K562 (cell line): ENCODE measurements at regions not wholly inside any gene's neighbourhood (a gene's known extent, or its start where the extent isn't known, plus 50 kb on each side); places are given as distances from the start of the nearest gene placed in this dataset.
A peak's percentile ranks its signal among the peaks of the same experiment; 100 is the strongest.

Experiments
- ATAC-seq: fragments of 200-7000 bp; cut with Tn5 transposase; 3 replicates; pipeline ENCODE4 v1.9.1; 2020; ENCODE audit warnings: moderate library complexity
- BruUV-seq: library from RNA; stranded (reverse); fragments of 400-500 nt; replicated peaks from 2 replicates; lab custom pipeline; 2021; lab: Mats Ljungman, UMichigan
- CTCF ChIA-PET: fragments of 300-600 bp; formaldehyde crosslinking; extraction: SDS; loops from one replicate; lab custom pipeline; 2021; ENCODE audit warnings: low intra/inter-chr PET ratio; lab: Yijun Ruan, JAX
- POLR2A ChIA-PET: fragments of 300-600, 350-650 bp; sonication (Branson Sonifier 250); formaldehyde crosslinking; extraction: SDS; loops from one replicate; lab custom pipeline; 2021; ENCODE audit warnings: antibody characterized with exemption, inconsistent platforms; lab: Yijun Ruan, JAX
- DNase-seq, 4 experiments: peaks; one replicate each; pipeline versions ENCODE4 v3.0.0 to v3.0.0-alpha.2; 2011 to 2018; ENCODE audit warnings: low spot score in 3 of 4, mixed read lengths in 3 of 4; ENCODE audit errors: extremely low read depth in 1 of 4
- FAIRE-seq: peaks from 2 replicates; lab custom pipeline; 2011; peaks lifted over from hg19 to GRCh38; lab: Jason Lieb, UNC
- H2AFZ ChIP-seq: 2 replicates; pipeline ENCODE4 v1.6.0; 2011; ENCODE audit warnings: low read depth, low read length, control low read depth, inconsistent platforms
- H3K27ac ChIP-seq: fragments of 200-600 bp; 3 replicates; pipeline ENCODE4 v1.8.0; 2011; ENCODE audit warnings: low read depth, mild to moderate bottlenecking, control low read depth, inconsistent platforms, low read length, moderate library complexity, mixed read lengths; ENCODE audit errors: extremely low read depth
- H3K27me3 ChIP-seq, 2 experiments: fragments of 300-600 bp in 1 of 2; 2 replicates in 1 of 2; 3 replicates in 1 of 2; pipeline versions ENCODE4 v1.6.0 to v1.8.0; 2011; ENCODE audit warnings: inconsistent platforms in 2 of 2, low read length in 2 of 2, mild to moderate bottlenecking in 1 of 2, mixed read lengths in 1 of 2, moderate library complexity in 1 of 2; ENCODE audit not compliant: control insufficient read depth in 2 of 2, insufficient read depth in 2 of 2
- H3K36me3 ChIP-seq: fragments of 300-600 bp; 3 replicates; pipeline ENCODE4 v1.8.0; 2011; ENCODE audit warnings: mild to moderate bottlenecking, low read length, inconsistent platforms; ENCODE audit not compliant: control insufficient read depth, insufficient read depth
- H3K4me1 ChIP-seq, 2 experiments: fragments of 200-600 bp in 1 of 2; replicated peaks in 1 of 2; 2 replicates in 1 of 2; 3 replicates in 1 of 2; pipeline versions ENCODE4 v1.5.1 to v1.8.0; 2011; ENCODE audit warnings: inconsistent platforms in 2 of 2, low read length in 2 of 2, mild to moderate bottlenecking in 1 of 2, mixed read lengths in 1 of 2, moderate library complexity in 1 of 2; ENCODE audit not compliant: control insufficient read depth in 2 of 2, insufficient read depth in 2 of 2
- H3K4me2 ChIP-seq: 2 replicates; pipeline ENCODE4 v1.6.1; 2011; ENCODE audit warnings: low read length, control low read depth, inconsistent platforms, mixed read lengths; ENCODE audit not compliant: insufficient read depth
- H3K4me3 ChIP-seq: fragments of 200-600 bp; sonication (generic), shearing (Covaris generic); 2 replicates; pipeline ENCODE4 v1.5.1; 2016; ENCODE audit warnings: control low read depth, inconsistent platforms
- H3K79me2 ChIP-seq: fragments of 200-600 bp; 3 replicates; pipeline ENCODE4 v1.8.0; 2011; ENCODE audit warnings: low read length, inconsistent platforms; ENCODE audit not compliant: control insufficient read depth, insufficient read depth
- H3K9ac ChIP-seq, 2 experiments: 2 replicates each; pipeline versions ENCODE4 v1.6.0 to v1.6.1; 2011; ENCODE audit warnings: low read depth in 2 of 2, low read length in 2 of 2, control low read depth in 1 of 2, inconsistent platforms in 1 of 2, mild to moderate bottlenecking in 1 of 2, mixed read lengths in 1 of 2; ENCODE audit not compliant: insufficient read depth in 1 of 2
- H3K9me1 ChIP-seq: one replicate; pipeline ENCODE4 v1.6.0; 2011; ENCODE audit warnings: inconsistent platforms, mild to moderate bottlenecking, low read length, moderate library complexity; ENCODE audit not compliant: control insufficient read depth, insufficient read depth
- H3K9me3 ChIP-seq: replicated peaks from 2 replicates; pipeline ENCODE4 v1.5.1; 2011; ENCODE audit warnings: low read depth, low read length, inconsistent platforms; ENCODE audit not compliant: control insufficient read depth, insufficient read depth
- H4K20me1 ChIP-seq: replicated peaks from 2 replicates; pipeline ENCODE4 v1.6.1; 2011; ENCODE audit warnings: low read length, inconsistent platforms, mixed read lengths; ENCODE audit not compliant: control insufficient read depth, insufficient read depth
- BRD4 ChIP-seq: fragments of 200-600 bp; sonication (generic); IDR thresholded peaks from 2 replicates; pipeline ENCODE4 v1.6.1; 2017; ENCODE audit warnings: inconsistent platforms
- C11orf30 ChIP-seq: fragments of 450-650 bp; IDR thresholded peaks from 2 replicates; pipeline ENCODE4 v1.6.1; 2016; ENCODE audit warnings: low read depth, mild to moderate bottlenecking
- COPS2 ChIP-seq: fragments of 450-650 bp; conservative IDR thresholded peaks from 2 replicates; pipeline ENCODE4 v1.6.1; 2016; ENCODE audit warnings: mild to moderate bottlenecking, moderate library complexity
- MBD2 ChIP-seq: sonication (generic); IDR thresholded peaks from 2 replicates; pipeline ENCODE4 v1.6.1; 2016; ENCODE audit warnings: low read depth, borderline replicate concordance
- MTA3 ChIP-seq: fragments of 450-650 bp; formaldehyde crosslinking; IDR thresholded peaks from 2 replicates; pipeline ENCODE4 v1.6.1; 2017; ENCODE audit warnings: mild to moderate bottlenecking, borderline replicate concordance
- NCOA4 ChIP-seq: fragments of 450-650 bp; IDR thresholded peaks from 2 replicates; pipeline ENCODE4 v1.6.1; 2018; ENCODE audit warnings: mild to moderate bottlenecking; ENCODE audit not compliant: partially characterized antibody
- PCBP2 ChIP-seq: fragments of 200-400 bp; formaldehyde crosslinking; IDR thresholded peaks from 2 replicates; pipeline ENCODE4 v1.6.1; 2018; ENCODE audit warnings: low read length, low read depth, mild to moderate bottlenecking, moderate library complexity; ENCODE audit not compliant: poor library complexity, severe bottlenecking
- RCOR1 ChIP-seq, 2 experiments: IDR thresholded peaks; 2 replicates each; pipeline ENCODE4 v1.6.1; 2012; ENCODE audit warnings: low read depth in 2 of 2, low read length in 2 of 2, borderline replicate concordance in 1 of 2, improper control_type of control experiment in 1 of 2
- SNIP1 ChIP-seq: fragments of 450-650 bp; IDR thresholded peaks from 2 replicates; pipeline ENCODE4 v1.7.1; 2017; ENCODE audit warnings: low read depth, mild to moderate bottlenecking
- SRSF1 ChIP-seq: fragments of 200-400 bp; formaldehyde crosslinking; IDR thresholded peaks from 2 replicates; pipeline ENCODE4 v1.6.1; 2017; ENCODE audit warnings: mild to moderate bottlenecking, low read depth, low read length, moderate library complexity
- SRSF7 ChIP-seq: fragments of 200-400 bp; formaldehyde crosslinking; optimal IDR thresholded peaks from 2 replicates; pipeline ENCODE3; 2017; ENCODE audit warnings: mild to moderate bottlenecking, low read depth, low read length
- TAF1 ChIP-seq: IDR thresholded peaks from 2 replicates; pipeline ENCODE4 v1.6.1; 2011; ENCODE audit warnings: mild to moderate bottlenecking, low read length, moderate library complexity; ENCODE audit not compliant: insufficient read depth, control insufficient read depth, severe bottlenecking; ENCODE audit errors: extremely low read depth
- ZEB2 ChIP-seq: fragments of 450-650 bp; IDR thresholded peaks from 2 replicates; pipeline ENCODE4 v1.6.1; 2016
- ZNF263 ChIP-seq: sonication (generic); formaldehyde crosslinking; IDR thresholded peaks from 2 replicates; pipeline ENCODE4 v1.8.0; 2022; ENCODE audit warnings: mild to moderate bottlenecking, missing genetic modification reagents, borderline replicate concordance
- WGBS: fragments of 100-300 bp; shearing (Covaris generic); methylation state at CpG from one replicate; pipeline ENCODE4 v1.1.6; 2016; ENCODE audit warnings: low coverage, mixed read lengths; ENCODE audit not compliant: insufficient coverage; ENCODE audit errors: missing lambda C conversion rate; 5-methylcytosine and 5-hydroxymethylcytosine counted together
- in situ Hi-C: fragments of 300-500 bp; cut with MboI; formaldehyde crosslinking; loops from 4 replicates; pipeline ENCODE4 v1.15.0; 2018; ENCODE audit warnings: inconsistent platforms, mixed read lengths
- intact Hi-C: fragments of 100-400 bp; cut with micrococcal nuclease; formaldehyde crosslinking; loops from 2 replicates; pipeline ENCODE4 v1.14.2; 2022
- TF ChIP-seq, protein P1 (sequence below): fragments of 450-650 bp; IDR thresholded peaks from 2 replicates; pipeline ENCODE4 v1.6.1; 2016; ENCODE audit warnings: antibody characterized with exemption
- TF ChIP-seq, protein P2 (sequence below): fragments of 450-650 bp; formaldehyde crosslinking; IDR thresholded peaks from 2 replicates; pipeline ENCODE4 v1.4.0; 2020; ENCODE audit warnings: mild to moderate bottlenecking, mixed read lengths

DNA sequence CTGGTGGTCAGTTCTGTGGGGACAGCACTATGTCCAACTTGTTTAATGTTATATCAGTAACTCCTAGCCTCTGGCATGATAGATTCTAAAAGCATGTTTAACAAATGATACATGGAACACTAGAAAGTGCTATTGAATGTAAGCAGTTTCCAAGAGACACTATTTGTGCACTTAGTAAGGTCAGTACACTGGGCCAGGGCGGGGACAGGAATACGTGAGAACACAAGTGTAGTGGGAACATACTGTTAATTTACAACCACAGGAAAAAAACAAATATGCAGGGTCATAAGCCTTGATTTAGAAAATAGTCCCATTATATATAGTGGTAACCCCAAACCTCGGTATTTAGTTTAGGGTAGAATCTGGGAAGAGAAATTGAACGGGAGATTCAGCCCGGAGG lies 88.9 kb upstream of the SLC38A2 start (continued):
- TF ChIP-seq TAF1 (no peak), BRD4 (no peak), COPS2 (no peak)

DNA sequence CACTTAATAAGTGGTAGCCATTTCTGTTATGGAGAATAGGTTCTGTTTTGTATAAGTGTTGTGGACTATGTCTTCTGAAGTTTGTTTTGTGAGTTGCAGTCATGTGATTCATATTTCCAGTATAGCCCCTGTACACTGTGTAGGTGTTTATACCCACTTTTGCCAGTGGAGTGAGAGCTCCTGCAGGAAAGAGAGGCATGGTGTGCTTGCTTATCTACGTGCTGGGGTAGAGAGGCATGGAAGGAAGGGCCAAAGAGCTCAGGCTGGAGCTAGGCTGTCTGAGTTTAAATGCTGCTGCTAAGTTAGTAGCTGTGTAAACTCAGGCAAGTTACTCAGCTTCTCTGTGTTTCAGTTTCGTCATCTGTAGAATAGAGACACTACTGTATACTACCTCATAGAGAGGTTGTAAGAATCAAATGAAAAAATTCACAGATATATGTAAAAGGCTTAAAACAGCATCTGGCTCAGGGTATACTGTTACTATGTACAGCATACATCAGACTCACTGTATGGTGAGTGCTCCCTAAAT lies 88.2 kb upstream of the SLC38A2 start:
- no peaks in the 10 kb centered on the region for H4K20me1 ChIP-seq
- H2AFZ ChIP-seq: no peak overlapping the region
- no peak overlapping the region for H3K4me2 ChIP-seq
- no peaks in the 10 kb centered on the region for H3K36me3 ChIP-seq
- H3K27me3 ChIP-seq: no peaks in the 10 kb centered on the region
- no peak for DNase-seq
- no peaks in the 10 kb centered on the region for H3K9me1 ChIP-seq
- H3K9me3 ChIP-seq: no peaks in the 10 kb centered on the region
- BruUV-seq: no TSS peak
- WGBS: 73% methylated on average over 2 of the region's 2 CpGs
- TF ChIP-seq MBD2 (no peak), SNIP1 (no peak), C11orf30 (0 out of 2 replicates have a peak, but pooled peaks have one; percentile 13), NCOA4 (no peak), SRSF7 (no peak), MTA3 (no peak), RCOR1 (IDR thresholded peaks at IDR 0.05; ENCODE audit: borderline replicate concordance in 1 of 2, low read depth in 2 of 2, low read length in 2 of 2) (no peak), ZEB2 (no peak), SRSF1 (no peak), PCBP2 (no peak), ZNF263 (CRISPR knock-in tag) (peak; percentile 87)
- TF ChIP-seq, protein P1, sequence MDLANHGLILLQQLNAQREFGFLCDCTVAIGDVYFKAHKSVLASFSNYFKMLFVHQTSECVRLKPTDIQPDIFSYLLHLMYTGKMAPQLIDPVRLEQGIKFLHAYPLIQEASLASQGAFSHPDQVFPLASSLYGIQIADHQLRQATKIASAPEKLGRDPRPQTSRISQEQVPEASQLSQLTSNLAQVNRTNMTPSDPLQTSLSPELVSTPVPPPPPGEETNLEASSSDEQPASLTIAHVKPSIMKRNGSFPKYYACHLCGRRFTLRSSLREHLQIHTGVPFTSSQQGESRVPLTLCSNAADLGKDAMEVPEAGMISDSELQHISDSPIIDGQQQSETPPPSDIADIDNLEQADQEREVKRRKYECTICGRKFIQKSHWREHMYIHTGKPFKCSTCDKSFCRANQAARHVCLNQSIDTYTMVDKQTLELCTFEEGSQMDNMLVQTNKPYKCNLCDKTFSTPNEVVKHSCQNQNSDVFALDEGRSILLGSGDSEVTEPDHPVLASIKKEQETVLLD: no peak
- TF ChIP-seq, protein P2, sequence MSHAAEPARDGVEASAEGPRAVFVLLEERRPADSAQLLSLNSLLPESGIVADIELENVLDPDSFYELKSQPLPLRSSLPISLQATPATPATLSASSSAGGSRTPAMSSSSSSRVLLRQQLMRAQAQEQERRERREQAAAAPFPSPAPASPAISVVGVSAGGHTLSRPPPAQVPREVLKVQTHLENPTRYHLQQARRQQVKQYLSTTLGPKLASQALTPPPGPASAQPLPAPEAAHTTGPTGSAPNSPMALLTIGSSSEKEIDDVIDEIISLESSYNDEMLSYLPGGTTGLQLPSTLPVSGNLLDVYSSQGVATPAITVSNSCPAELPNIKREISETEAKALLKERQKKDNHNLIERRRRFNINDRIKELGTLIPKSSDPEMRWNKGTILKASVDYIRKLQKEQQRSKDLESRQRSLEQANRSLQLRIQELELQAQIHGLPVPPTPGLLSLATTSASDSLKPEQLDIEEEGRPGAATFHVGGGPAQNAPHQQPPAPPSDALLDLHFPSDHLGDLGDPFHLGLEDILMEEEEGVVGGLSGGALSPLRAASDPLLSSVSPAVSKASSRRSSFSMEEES (CRISPR knock-in tag): peak; percentile 69
- ChIA-PET POLR2A (interaction anchor here (0.6 to 1.3 kb wide), 2 partner anchors 13 to 23 kb away, joined by 3 read pairs; no protein-coding TSS in a partner anchor), CTCF (no interaction called here)
- H3K9ac ChIP-seq: no peak overlapping the region
- in situ Hi-C loops: no loop called here
- H3K4me3 ChIP-seq: no peak overlapping the region
- intact Hi-C loops: no loop called here
- ATAC-seq: no peak
- H3K79me2 ChIP-seq: no peaks in the 10 kb centered on the region
- H3K27ac ChIP-seq: no peak overlapping the region
- no peak for FAIRE-seq
- peaks cover 0 to 16% of the 10 kb centered on the region in 2 experiments; a peak in 4 of 5 replicates for H3K4me1 ChIP-seq
